ENCODE measurements at regions not wholly inside any gene's neighbourhood (a gene's known extent, or its start where the extent isn't known, plus 50 kb on each side); places are given as distances from the start of the nearest gene placed in this dataset.
"Not testable (repeated sequence)": the region's sequence is repeated elsewhere in the genome, so short reads cannot be mapped to it uniquely, and the experiment has no call there.

DNA sequence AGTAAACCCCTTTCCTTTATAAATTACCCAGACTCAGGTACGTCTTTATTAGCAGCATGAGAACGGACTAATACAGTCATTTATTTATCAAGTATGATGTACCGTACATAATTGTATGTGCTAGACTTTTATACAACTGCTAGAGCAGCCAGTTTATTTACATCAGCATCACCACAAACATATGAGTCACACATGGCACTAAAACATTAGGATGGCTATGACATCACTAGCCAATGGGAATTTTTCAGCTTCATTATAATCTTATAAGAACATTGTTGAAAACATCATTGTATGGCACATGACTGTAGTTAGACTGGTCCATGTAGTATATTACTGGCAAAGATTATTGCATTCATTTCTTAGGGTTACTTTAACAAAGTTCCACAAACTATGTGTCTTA lies 121.7 kb downstream of the ZMAT3 start:
- H3K4me2 ChIP-seq (ENCODE audit: low read depth, low read length, poor library complexity, severe bottlenecking): no peak overlapping the region

DNA sequence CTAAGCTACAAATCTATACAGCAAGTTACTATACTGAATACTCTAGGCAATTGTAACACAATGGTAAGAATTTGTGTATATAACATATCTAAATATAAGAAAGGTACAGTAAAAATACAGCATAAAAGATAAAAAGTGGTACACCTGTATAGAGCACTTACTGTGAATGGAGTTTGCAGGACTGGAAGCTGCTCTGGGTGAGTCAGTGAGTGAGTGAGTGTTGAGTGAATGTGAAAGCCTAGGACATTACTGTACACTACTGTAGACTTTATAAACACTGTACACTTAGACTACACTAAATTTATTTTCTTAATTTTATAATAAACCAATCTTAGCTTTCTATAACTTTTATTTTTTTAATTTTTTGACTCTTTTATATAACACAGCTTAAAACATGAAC lies 123.1 kb downstream of the ZMAT3 start:
- no peak overlapping the region for H2AFZ ChIP-seq (ENCODE audit: low read depth, low read length, severe bottlenecking)
- no peaks in the 10 kb centered on the region for H4K20me1 ChIP-seq (ENCODE audit: low read depth, low read length)
- H3K27ac ChIP-seq (ENCODE audit: low read depth, low read length): no peak overlapping the region
- no peaks in the 10 kb centered on the region for H3K36me3 ChIP-seq (ENCODE audit: low read length)
- no peak overlapping the region for H3K4me2 ChIP-seq (ENCODE audit: low read depth, low read length, poor library complexity, severe bottlenecking)
- H3F3A ChIP-seq (ENCODE audit: insufficient read depth): no peaks in the 10 kb centered on the region
- no peak overlapping the region for H3K4me3 ChIP-seq (ENCODE audit: insufficient read depth, low read length, poor library complexity, severe bottlenecking)
- peaks cover 10% of the 10 kb centered on the region; the same call in 1 of the 2 replicates for H3K9me3 ChIP-seq (ENCODE audit: insufficient read depth, low read length)
- H3K9me2 ChIP-seq (replicated peaks; ENCODE audit: insufficient read depth, low read length): no peaks in the 10 kb centered on the region
- no peaks in the 10 kb centered on the region for H3K79me2 ChIP-seq (ENCODE audit: insufficient read depth, low read length)
- H3K27me3 ChIP-seq (ENCODE audit: low read length): no peaks in the 10 kb centered on the region
- no peak overlapping the region for H3K9ac ChIP-seq (ENCODE audit: low read length)
- no peak for TF ChIP-seq CTCF (IDR thresholded peaks at IDR 0.05; ENCODE audit: insufficient read depth, low read length, poor library complexity, severe bottlenecking)
- TF ChIP-seq EZH2phosphoT487 (conservative IDR thresholded peaks at IDR 0.05; ENCODE audit: low read length): no peak

More for the DNA sequence above, 121.7 kb downstream of the ZMAT3 start:
- Histone ChIP-seq H3K4me3 (ENCODE audit: insufficient read depth, low read length, poor library complexity, severe bottlenecking) (no peak overlapping the region), H3K9ac (ENCODE audit: low read length) (no peak overlapping the region), H3F3A (ENCODE audit: insufficient read depth) (no peaks in the 10 kb centered on the region), H3K27me3 (ENCODE audit: low read length) (no peaks in the 10 kb centered on the region), H4K20me1 (ENCODE audit: low read depth, low read length) (no peaks in the 10 kb centered on the region), H3K9me3 (ENCODE audit: insufficient read depth, low read length) (peaks cover 10% of the 10 kb centered on the region; the same call in 1 of the 2 replicates), H2AFZ (ENCODE audit: low read depth, low read length, severe bottlenecking) (no peak overlapping the region), H3K79me2 (ENCODE audit: insufficient read depth, low read length) (no peaks in the 10 kb centered on the region), H3K9me2 (replicated peaks; ENCODE audit: insufficient read depth, low read length) (no peaks in the 10 kb centered on the region), H3K27ac (ENCODE audit: low read depth, low read length) (no peak overlapping the region), H3K36me3 (ENCODE audit: low read length) (no peaks in the 10 kb centered on the region)
- TF ChIP-seq CTCF (IDR thresholded peaks at IDR 0.05; ENCODE audit: insufficient read depth, low read length, poor library complexity, severe bottlenecking) (no peak), EZH2phosphoT487 (conservative IDR thresholded peaks at IDR 0.05; ENCODE audit: low read length) (no peak)

- no peak for TF ChIP-seq CTCF (IDR thresholded peaks at IDR 0.05; ENCODE audit: insufficient read depth, low read length, poor library complexity, severe bottlenecking)
- TF ChIP-seq EZH2phosphoT487 (conservative IDR thresholded peaks at IDR 0.05; ENCODE audit: low read length): no peak
- H3K9ac ChIP-seq (ENCODE audit: low read length): no peak overlapping the region
Observed at GRCh38 chr3:178947738-178948137, 123.9 kb downstream of the ZMAT3 start.

GRCh38 chr3:178942261-178942660 lies 129.3 kb downstream of the ZMAT3 start:
- H3K9me2 ChIP-seq (replicated peaks; ENCODE audit: insufficient read depth, low read length); H3K36me3 ChIP-seq (ENCODE audit: low read length); H3K9me3 ChIP-seq (ENCODE audit: insufficient read depth, low read length); H3K4me2 ChIP-seq (ENCODE audit: low read depth, low read length, poor library complexity, severe bottlenecking); H4K20me1 ChIP-seq (ENCODE audit: low read depth, low read length); H3K4me3 ChIP-seq (ENCODE audit: insufficient read depth, low read length, poor library complexity, severe bottlenecking); H3F3A ChIP-seq (ENCODE audit: insufficient read depth); H3K79me2 ChIP-seq (ENCODE audit: insufficient read depth, low read length); H3K9ac ChIP-seq (ENCODE audit: low read length); H3K27me3 ChIP-seq (ENCODE audit: low read length); H2AFZ ChIP-seq (ENCODE audit: low read depth, low read length, severe bottlenecking); H3K27ac ChIP-seq (ENCODE audit: low read depth, low read length): not testable (repeated sequence)

More at GRCh38 chr3:178947738-178948137, 123.9 kb downstream of the ZMAT3 start:
- H3K79me2 ChIP-seq (ENCODE audit: insufficient read depth, low read length): no peaks in the 10 kb centered on the region
- no peaks in the 10 kb centered on the region for H3K36me3 ChIP-seq (ENCODE audit: low read length)
- H3K9me2 ChIP-seq (replicated peaks; ENCODE audit: insufficient read depth, low read length): no peaks in the 10 kb centered on the region
- H3K4me3 ChIP-seq (ENCODE audit: insufficient read depth, low read length, poor library complexity, severe bottlenecking): no peak overlapping the region
- no peak overlapping the region for H2AFZ ChIP-seq (ENCODE audit: low read depth, low read length, severe bottlenecking)
- H3K27ac ChIP-seq (ENCODE audit: low read depth, low read length): no peak overlapping the region
- H3K4me2 ChIP-seq (ENCODE audit: low read depth, low read length, poor library complexity, severe bottlenecking): no peak overlapping the region
- H3K9me3 ChIP-seq (ENCODE audit: insufficient read depth, low read length): peaks cover 10% of the 10 kb centered on the region; the same call in 1 of the 2 replicates
- no peaks in the 10 kb centered on the region for H4K20me1 ChIP-seq (ENCODE audit: low read depth, low read length)
- no peaks in the 10 kb centered on the region for H3F3A ChIP-seq (ENCODE audit: insufficient read depth)
- no peaks in the 10 kb centered on the region for H3K27me3 ChIP-seq (ENCODE audit: low read length)
